ENCODE measurements at regions not wholly inside any gene's neighbourhood (a gene's known extent, or its start where the extent isn't known, plus 50 kb on each side); places are given as distances from the start of the nearest gene placed in this dataset.

GRCh38 chr11:106497321-106497720 is 419.9 kb downstream of the AASDHPPT start:
- TF ChIP-seq CTCF (IDR thresholded peaks at IDR 0.05) (no peak), POLR2AphosphoS5 (IDR thresholded peaks at IDR 0.05; ENCODE audit: insufficient read depth in 1 of 2, low read depth in 1 of 2) (no peak), POLR2A (IDR thresholded peaks at IDR 0.05) (no peak)

Measured in vagina (tissue), 2 donors.